ENCODE measurements at regions not wholly inside any gene's neighbourhood (a gene's known extent, or its start where the extent isn't known, plus 50 kb on each side); places are given as distances from the start of the nearest gene placed in this dataset.

DNA sequence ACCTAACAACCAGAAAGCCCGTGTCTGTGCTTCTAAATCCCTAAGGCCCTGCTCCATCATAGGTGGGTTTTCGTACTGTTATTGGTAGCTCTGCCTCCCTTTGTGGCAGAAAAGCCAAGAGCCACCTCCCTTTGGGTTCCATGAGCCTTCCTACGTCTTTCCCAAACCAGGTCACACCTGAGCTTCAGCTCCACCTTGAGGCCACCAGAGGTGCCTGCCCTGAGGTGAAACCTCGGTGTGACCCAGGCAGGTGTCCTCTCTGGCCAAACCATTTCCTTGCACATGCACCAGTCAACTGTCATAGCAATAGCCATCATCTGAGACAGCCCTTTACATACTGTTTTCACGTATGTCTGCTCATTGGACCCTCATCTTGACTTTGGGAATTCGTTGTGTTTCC lies 188.0 kb upstream of the RBPJ start:
- TF ChIP-seq EZH2phosphoT487 (IDR thresholded peaks at IDR 0.05; ENCODE audit: low read depth, severe bottlenecking, unreplicated experiment), result no peak
- TF ChIP-seq EZH2 (IDR thresholded peaks at IDR 0.05; ENCODE audit: borderline replicate concordance), result no peak
- TF ChIP-seq, protein P1, sequence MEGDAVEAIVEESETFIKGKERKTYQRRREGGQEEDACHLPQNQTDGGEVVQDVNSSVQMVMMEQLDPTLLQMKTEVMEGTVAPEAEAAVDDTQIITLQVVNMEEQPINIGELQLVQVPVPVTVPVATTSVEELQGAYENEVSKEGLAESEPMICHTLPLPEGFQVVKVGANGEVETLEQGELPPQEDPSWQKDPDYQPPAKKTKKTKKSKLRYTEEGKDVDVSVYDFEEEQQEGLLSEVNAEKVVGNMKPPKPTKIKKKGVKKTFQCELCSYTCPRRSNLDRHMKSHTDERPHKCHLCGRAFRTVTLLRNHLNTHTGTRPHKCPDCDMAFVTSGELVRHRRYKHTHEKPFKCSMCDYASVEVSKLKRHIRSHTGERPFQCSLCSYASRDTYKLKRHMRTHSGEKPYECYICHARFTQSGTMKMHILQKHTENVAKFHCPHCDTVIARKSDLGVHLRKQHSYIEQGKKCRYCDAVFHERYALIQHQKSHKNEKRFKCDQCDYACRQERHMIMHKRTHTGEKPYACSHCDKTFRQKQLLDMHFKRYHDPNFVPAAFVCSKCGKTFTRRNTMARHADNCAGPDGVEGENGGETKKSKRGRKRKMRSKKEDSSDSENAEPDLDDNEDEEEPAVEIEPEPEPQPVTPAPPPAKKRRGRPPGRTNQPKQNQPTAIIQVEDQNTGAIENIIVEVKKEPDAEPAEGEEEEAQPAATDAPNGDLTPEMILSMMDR (IDR thresholded peaks at IDR 0.05; ENCODE audit: poor library complexity), result no peak

Measured in hepatocyte (in vitro differentiated cells).